Stimulated activated CD4-positive, alpha-beta T cell treated with anti-CD3 and anti-CD28 coated beads, Interleukin-4, amount 100 ng/mL, for 4 hours (primary cell): ENCODE measurements at regions not wholly inside any gene's neighbourhood (a gene's known extent, or its start where the extent isn't known, plus 50 kb on each side); places are given as distances from the start of the nearest gene placed in this dataset.
A peak's percentile ranks its signal among the peaks of the same experiment; 100 is the strongest.

Source experiments
- DNase-seq, 2 experiments: peaks; one replicate each; pipeline ENCODE4 v3.0.0-alpha.2; 2020

- DNase-seq: no peak
These were observed 71.0 kb upstream of the WDR26 start for GRCh38 chr1:224505454-224506093.

GRCh38 chr1:224506141-224506814, 71.7 kb upstream of the WDR26 start:
- DNase-seq: no peak

GRCh38 chr1:224507771-224508523, 73.3 kb upstream of the WDR26 start:
- no peak for DNase-seq

GRCh38 chr1:224509907-224510306, 75.3 kb upstream of the WDR26 start:
- no peak for DNase-seq

- DNase-seq: no peak
These were observed 76.5 kb upstream of the WDR26 start for GRCh38 chr1:224510880-224511645.

GRCh38 chr1:224512600-224513151, 78.1 kb upstream of the WDR26 start:
- DNase-seq: no peak

GRCh38 chr1:224513383-224513782, 78.8 kb upstream of the WDR26 start:
- no peak for DNase-seq

- peak; percentile 70 to 85 for DNase-seq
These were observed 79.2 kb upstream of the WDR26 start for GRCh38 chr1:224513787-224514209.

GRCh38 chr1:224517171-224517570, 82.6 kb upstream of the WDR26 start:
- no peak for DNase-seq

- no peak for DNase-seq
These were observed 83.9 kb upstream of the WDR26 start for GRCh38 chr1:224518528-224518927.

GRCh38 chr1:224519874-224520273, 85.3 kb upstream of the WDR26 start:
- no peak for DNase-seq

- no peak for DNase-seq
These were observed 86.2 kb upstream of the WDR26 start for GRCh38 chr1:224520808-224521207.

GRCh38 chr1:224521904-224522734, 87.5 kb upstream of the WDR26 start:
- no peak for DNase-seq

GRCh38 chr1:224523676-224524075, 89.1 kb upstream of the WDR26 start:
- DNase-seq: no peak

- DNase-seq: no peak
These were observed 90.1 kb upstream of the WDR26 start for GRCh38 chr1:224524679-224525078.

- no peak for DNase-seq
These were observed 90.6 kb upstream of the CNIH3 start for GRCh38 chr1:224525411-224526040.

GRCh38 chr1:224526771-224527170, 89.3 kb upstream of the CNIH3 start:
- no peak for DNase-seq

- no peak for DNase-seq
These were observed 87.2 kb upstream of the CNIH3 start for GRCh38 chr1:224528900-224529299.

GRCh38 chr1:224529844-224530243, 86.3 kb upstream of the CNIH3 start:
- DNase-seq: no peak

- no peak for DNase-seq
These were observed 82.6 kb upstream of the CNIH3 start for GRCh38 chr1:224533517-224533916.

GRCh38 chr1:224534731-224535130, 81.4 kb upstream of the CNIH3 start:
- DNase-seq: no peak
